ENCODE measurements at regions not wholly inside any gene's neighbourhood (a gene's known extent, or its start where the extent isn't known, plus 50 kb on each side); places are given as distances from the start of the nearest gene placed in this dataset.

DNA sequence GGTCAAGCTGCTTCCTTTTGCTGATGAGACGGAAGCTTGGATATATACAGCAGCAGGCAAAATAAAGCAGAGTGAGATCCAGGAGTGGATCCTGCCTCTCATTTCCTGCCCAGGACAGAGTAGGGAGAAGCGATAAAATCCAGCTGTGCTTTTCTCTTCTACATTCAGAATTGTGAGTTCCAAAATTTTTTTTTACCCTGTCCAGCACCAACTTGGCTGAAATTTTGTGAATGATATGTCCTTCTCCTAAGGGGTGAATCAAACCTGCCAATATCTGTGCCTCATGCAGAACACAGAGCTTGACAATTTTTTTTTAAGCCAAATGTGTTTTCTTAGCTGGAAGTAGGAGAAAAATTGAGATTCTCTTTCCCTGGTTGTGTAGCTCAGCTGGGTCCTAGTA, 235.6 kb upstream of the CHD6 start:
- no peak for DNase-seq (ENCODE audit: low spot score)
- no peaks in the 10 kb centered on the region for H3K27me3 ChIP-seq (ENCODE audit: control insufficient read depth in 1 of 2, insufficient read depth in 2 of 2, low read length in 2 of 2)
- H3K4me3 ChIP-seq (replicated peaks in 1 of 3; ENCODE audit: insufficient read depth in 1 of 3, low read depth in 2 of 3, low read length in 3 of 3): no peak overlapping the region
- no peak overlapping the region for H3K4me2 ChIP-seq (ENCODE audit: low read depth, low read length)
- POLR2A ChIA-PET: no interaction called here
- no peaks in the 10 kb centered on the region for H4K20me1 ChIP-seq (ENCODE audit: insufficient read depth, low read length)
- CTCF ChIA-PET (ENCODE audit: low intra/inter-chr PET ratio, low total read pairs): no interaction called here
- peaks cover 9% of the 10 kb centered on the region; the same call in 1 of the 2 replicates for H3K9me3 ChIP-seq (ENCODE audit: low read length)
- 38% methylated on average over 2 of the region's 2 CpGs for WGBS (ENCODE audit: low lambda C conversion rate)
- no peak overlapping the region for H2AFZ ChIP-seq (ENCODE audit: low read length)
- no peak overlapping the region for H3K9ac ChIP-seq (ENCODE audit: insufficient read depth, low read depth, low read length)
- no peaks in the 10 kb centered on the region for H3K36me3 ChIP-seq (replicated peaks in 1 of 2; ENCODE audit: control insufficient read depth in 1 of 2, insufficient read depth in 2 of 2, low read length in 2 of 2)
- FAIRE-seq: no peak
- no peak overlapping the region for H3K27ac ChIP-seq (ENCODE audit: extremely low read length, insufficient read depth, low read length)
- TF ChIP-seq, protein P1, sequence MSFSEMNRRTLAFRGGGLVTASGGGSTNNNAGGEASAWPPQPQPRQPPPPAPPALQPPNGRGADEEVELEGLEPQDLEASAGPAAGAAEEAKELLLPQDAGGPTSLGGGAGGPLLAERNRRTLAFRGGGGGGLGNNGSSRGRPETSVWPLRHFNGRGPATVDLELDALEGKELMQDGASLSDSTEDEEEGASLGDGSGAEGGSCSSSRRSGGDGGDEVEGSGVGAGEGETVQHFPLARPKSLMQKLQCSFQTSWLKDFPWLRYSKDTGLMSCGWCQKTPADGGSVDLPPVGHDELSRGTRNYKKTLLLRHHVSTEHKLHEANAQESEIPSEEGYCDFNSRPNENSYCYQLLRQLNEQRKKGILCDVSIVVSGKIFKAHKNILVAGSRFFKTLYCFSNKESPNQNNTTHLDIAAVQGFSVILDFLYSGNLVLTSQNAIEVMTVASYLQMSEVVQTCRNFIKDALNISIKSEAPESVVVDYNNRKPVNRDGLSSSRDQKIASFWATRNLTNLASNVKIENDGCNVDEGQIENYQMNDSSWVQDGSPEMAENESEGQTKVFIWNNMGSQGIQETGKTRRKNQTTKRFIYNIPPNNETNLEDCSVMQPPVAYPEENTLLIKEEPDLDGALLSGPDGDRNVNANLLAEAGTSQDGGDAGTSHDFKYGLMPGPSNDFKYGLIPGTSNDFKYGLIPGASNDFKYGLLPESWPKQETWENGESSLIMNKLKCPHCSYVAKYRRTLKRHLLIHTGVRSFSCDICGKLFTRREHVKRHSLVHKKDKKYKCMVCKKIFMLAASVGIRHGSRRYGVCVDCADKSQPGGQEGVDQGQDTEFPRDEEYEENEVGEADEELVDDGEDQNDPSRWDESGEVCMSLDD (CRISPR knock-in tag; IDR thresholded peaks at IDR 0.05; ENCODE audit: borderline replicate concordance): no peak
- no peak for ATAC-seq
- in situ Hi-C loops (cut with HindIII; ENCODE audit: extremely low pct_ligation_motif_present, low pct_unique_long_range_greater_than_20kb): no loop called here
- intact Hi-C loops (cut with micrococcal nuclease; ENCODE audit: unreplicated experiment): no loop called here
- no TSS peak for BruUV-seq (replicated peaks)
- H3K79me2 ChIP-seq (ENCODE audit: insufficient read depth, low read length): no peaks in the 10 kb centered on the region
- H3K4me1 ChIP-seq (ENCODE audit: insufficient read depth, low read length): no peaks in the 10 kb centered on the region

DNA sequence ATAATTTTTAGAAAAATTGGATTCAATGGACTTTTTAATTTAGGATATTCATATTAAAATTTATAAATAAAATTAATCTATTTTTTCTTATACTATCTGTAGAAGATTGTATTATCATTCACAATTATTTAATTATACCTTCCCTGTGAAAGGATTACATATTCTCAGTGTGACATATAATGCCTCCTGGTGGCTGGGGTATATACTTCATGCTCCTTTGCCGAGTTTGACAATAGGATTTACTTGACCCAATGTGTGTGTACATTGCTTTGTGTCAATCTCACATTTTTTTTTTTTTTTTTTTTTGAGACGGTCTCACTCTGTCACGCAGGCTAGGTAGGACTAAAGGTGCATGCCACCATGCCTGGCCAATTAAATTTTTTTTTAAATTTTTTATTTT, 230.0 kb upstream of the CHD6 start:
- BruUV-seq (replicated peaks): no TSS peak
- no peaks in the 10 kb centered on the region for H3K9me3 ChIP-seq (ENCODE audit: low read length)
- DNase-seq (ENCODE audit: low spot score): peak; percentile 29
- H3K79me2 ChIP-seq (ENCODE audit: insufficient read depth, low read length): no peaks in the 10 kb centered on the region
- no peak overlapping the region for H2AFZ ChIP-seq (ENCODE audit: low read length)
- in situ Hi-C loops (cut with HindIII; ENCODE audit: extremely low pct_ligation_motif_present, low pct_unique_long_range_greater_than_20kb): no loop called here
- no peak overlapping the region for H3K27ac ChIP-seq (ENCODE audit: extremely low read length, insufficient read depth, low read length)
- no peaks in the 10 kb centered on the region for H3K4me1 ChIP-seq (ENCODE audit: insufficient read depth, low read length)
- no peaks in the 10 kb centered on the region for H3K36me3 ChIP-seq (replicated peaks in 1 of 2; ENCODE audit: control insufficient read depth in 1 of 2, insufficient read depth in 2 of 2, low read length in 2 of 2)
- intact Hi-C loops (cut with micrococcal nuclease; ENCODE audit: unreplicated experiment): loop anchor here (2.0 kb wide), 1 partner anchor 109 kb away; no protein-coding TSS in a partner anchor
- peak; percentile 47; the same call in 1 of the 3 replicates for ATAC-seq
- FAIRE-seq: no peak
- CTCF ChIA-PET (ENCODE audit: low intra/inter-chr PET ratio, low total read pairs): interaction anchor here (1.5 kb wide), 1 partner anchor 109 kb away, joined by 8 read pairs; no protein-coding TSS in a partner anchor
- no peaks in the 10 kb centered on the region for H4K20me1 ChIP-seq (ENCODE audit: insufficient read depth, low read length)
- H3K4me2 ChIP-seq (ENCODE audit: low read depth, low read length): no peak overlapping the region
- no peak overlapping the region for H3K9ac ChIP-seq (ENCODE audit: insufficient read depth, low read depth, low read length)
- 0% methylated on average over 3 of the region's 3 CpGs for WGBS (ENCODE audit: low lambda C conversion rate)
- no peaks in the 10 kb centered on the region for H3K27me3 ChIP-seq (ENCODE audit: control insufficient read depth in 1 of 2, insufficient read depth in 2 of 2, low read length in 2 of 2)
- H3K4me3 ChIP-seq (replicated peaks in 1 of 3; ENCODE audit: insufficient read depth in 1 of 3, low read depth in 2 of 3, low read length in 3 of 3): no peak overlapping the region
- POLR2A ChIA-PET: no interaction called here
- TF ChIP-seq STAG1 (CRISPR knock-in tag; IDR thresholded peaks at IDR 0.05) (peak; percentile 12; the same call in 1 of the 2 replicates), ZNF629 (CRISPR knock-in tag; conservative IDR thresholded peaks at IDR 0.05) (no peak)
- TF ChIP-seq, protein P2, sequence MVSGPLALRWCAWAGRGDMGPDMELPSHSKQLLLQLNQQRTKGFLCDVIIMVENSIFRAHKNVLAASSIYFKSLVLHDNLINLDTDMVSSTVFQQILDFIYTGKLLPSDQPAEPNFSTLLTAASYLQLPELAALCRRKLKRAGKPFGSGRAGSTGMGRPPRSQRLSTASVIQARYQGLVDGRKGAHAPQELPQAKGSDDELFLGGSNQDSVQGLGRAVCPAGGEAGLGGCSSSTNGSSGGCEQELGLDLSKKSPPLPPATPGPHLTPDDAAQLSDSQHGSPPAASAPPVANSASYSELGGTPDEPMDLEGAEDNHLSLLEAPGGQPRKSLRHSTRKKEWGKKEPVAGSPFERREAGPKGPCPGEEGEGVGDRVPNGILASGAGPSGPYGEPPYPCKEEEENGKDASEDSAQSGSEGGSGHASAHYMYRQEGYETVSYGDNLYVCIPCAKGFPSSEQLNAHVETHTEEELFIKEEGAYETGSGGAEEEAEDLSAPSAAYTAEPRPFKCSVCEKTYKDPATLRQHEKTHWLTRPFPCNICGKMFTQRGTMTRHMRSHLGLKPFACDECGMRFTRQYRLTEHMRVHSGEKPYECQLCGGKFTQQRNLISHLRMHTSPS (CRISPR knock-in tag; IDR thresholded peaks at IDR 0.05; ENCODE audit: low read depth): no peak
- TF ChIP-seq, protein P3, sequence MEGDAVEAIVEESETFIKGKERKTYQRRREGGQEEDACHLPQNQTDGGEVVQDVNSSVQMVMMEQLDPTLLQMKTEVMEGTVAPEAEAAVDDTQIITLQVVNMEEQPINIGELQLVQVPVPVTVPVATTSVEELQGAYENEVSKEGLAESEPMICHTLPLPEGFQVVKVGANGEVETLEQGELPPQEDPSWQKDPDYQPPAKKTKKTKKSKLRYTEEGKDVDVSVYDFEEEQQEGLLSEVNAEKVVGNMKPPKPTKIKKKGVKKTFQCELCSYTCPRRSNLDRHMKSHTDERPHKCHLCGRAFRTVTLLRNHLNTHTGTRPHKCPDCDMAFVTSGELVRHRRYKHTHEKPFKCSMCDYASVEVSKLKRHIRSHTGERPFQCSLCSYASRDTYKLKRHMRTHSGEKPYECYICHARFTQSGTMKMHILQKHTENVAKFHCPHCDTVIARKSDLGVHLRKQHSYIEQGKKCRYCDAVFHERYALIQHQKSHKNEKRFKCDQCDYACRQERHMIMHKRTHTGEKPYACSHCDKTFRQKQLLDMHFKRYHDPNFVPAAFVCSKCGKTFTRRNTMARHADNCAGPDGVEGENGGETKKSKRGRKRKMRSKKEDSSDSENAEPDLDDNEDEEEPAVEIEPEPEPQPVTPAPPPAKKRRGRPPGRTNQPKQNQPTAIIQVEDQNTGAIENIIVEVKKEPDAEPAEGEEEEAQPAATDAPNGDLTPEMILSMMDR (CRISPR knock-in tag; IDR thresholded peaks at IDR 0.05): peak; percentile 39
- TF ChIP-seq, protein P4, sequence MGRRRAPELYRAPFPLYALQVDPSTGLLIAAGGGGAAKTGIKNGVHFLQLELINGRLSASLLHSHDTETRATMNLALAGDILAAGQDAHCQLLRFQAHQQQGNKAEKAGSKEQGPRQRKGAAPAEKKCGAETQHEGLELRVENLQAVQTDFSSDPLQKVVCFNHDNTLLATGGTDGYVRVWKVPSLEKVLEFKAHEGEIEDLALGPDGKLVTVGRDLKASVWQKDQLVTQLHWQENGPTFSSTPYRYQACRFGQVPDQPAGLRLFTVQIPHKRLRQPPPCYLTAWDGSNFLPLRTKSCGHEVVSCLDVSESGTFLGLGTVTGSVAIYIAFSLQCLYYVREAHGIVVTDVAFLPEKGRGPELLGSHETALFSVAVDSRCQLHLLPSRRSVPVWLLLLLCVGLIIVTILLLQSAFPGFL (CRISPR knock-in tag; IDR thresholded peaks at IDR 0.05): no peak
- TF ChIP-seq, protein P5, sequence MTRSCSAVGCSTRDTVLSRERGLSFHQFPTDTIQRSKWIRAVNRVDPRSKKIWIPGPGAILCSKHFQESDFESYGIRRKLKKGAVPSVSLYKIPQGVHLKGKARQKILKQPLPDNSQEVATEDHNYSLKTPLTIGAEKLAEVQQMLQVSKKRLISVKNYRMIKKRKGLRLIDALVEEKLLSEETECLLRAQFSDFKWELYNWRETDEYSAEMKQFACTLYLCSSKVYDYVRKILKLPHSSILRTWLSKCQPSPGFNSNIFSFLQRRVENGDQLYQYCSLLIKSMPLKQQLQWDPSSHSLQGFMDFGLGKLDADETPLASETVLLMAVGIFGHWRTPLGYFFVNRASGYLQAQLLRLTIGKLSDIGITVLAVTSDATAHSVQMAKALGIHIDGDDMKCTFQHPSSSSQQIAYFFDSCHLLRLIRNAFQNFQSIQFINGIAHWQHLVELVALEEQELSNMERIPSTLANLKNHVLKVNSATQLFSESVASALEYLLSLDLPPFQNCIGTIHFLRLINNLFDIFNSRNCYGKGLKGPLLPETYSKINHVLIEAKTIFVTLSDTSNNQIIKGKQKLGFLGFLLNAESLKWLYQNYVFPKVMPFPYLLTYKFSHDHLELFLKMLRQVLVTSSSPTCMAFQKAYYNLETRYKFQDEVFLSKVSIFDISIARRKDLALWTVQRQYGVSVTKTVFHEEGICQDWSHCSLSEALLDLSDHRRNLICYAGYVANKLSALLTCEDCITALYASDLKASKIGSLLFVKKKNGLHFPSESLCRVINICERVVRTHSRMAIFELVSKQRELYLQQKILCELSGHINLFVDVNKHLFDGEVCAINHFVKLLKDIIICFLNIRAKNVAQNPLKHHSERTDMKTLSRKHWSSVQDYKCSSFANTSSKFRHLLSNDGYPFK (CRISPR knock-in tag; IDR thresholded peaks at IDR 0.05; ENCODE audit: borderline replicate concordance): no peak
